Mesendoderm (in vitro differentiated cells): ENCODE measurements at regions not wholly inside any gene's neighbourhood (a gene's known extent, or its start where the extent isn't known, plus 50 kb on each side); places are given as distances from the start of the nearest gene placed in this dataset.
"Not testable (repeated sequence)": the region's sequence is repeated elsewhere in the genome, so short reads cannot be mapped to it uniquely, and the experiment has no call there.

Source experiments
- DNase-seq: peaks from one replicate; pipeline ENCODE4 v3.0.0; 2013
- H2AK5ac ChIP-seq: 2 replicates; pipeline ENCODE4 v1.6.1; 2013; ENCODE audit warnings: low read length, inconsistent platforms
- H2BK120ac ChIP-seq: 2 replicates; pipeline ENCODE4 v1.6.1; 2013; ENCODE audit warnings: low read depth, mild to moderate bottlenecking, low read length, moderate library complexity, mixed read lengths
- H2BK15ac ChIP-seq: replicated peaks from 2 replicates; pipeline ENCODE4 v1.6.1; 2013; ENCODE audit warnings: low read depth, mild to moderate bottlenecking, moderate library complexity
- H2BK5ac ChIP-seq: 2 replicates; pipeline ENCODE4 v1.6.1; 2013; ENCODE audit warnings: low read length, inconsistent platforms
- H3K18ac ChIP-seq: 2 replicates; pipeline ENCODE4 v1.6.1; 2013; ENCODE audit warnings: mild to moderate bottlenecking, low read length, mixed read lengths
- H3K23ac ChIP-seq: one replicate; pipeline ENCODE4 v1.6.1; 2013; ENCODE audit warnings: low read length
- H3K27ac ChIP-seq: 2 replicates; pipeline ENCODE4 v1.5.1; 2013; ENCODE audit warnings: low read depth, mild to moderate bottlenecking, inconsistent platforms, low read length, moderate library complexity
- H3K27me3 ChIP-seq: 2 replicates; pipeline ENCODE4 v1.6.1; 2013; ENCODE audit warnings: low read length, control low read depth, mild to moderate bottlenecking, inconsistent platforms; ENCODE audit not compliant: insufficient read depth, poor library complexity
- H3K36me3 ChIP-seq: 2 replicates; pipeline ENCODE4 v1.6.1; 2013; ENCODE audit warnings: low read length, inconsistent platforms; ENCODE audit not compliant: control insufficient read depth, insufficient read depth
- H3K4ac ChIP-seq: one replicate; pipeline ENCODE4 v1.6.1; 2013; ENCODE audit warnings: low read depth, mild to moderate bottlenecking, low read length, moderate library complexity
- H3K4me1 ChIP-seq: 2 replicates; pipeline ENCODE4 v1.6.1; 2013; ENCODE audit warnings: low read depth, low read length, inconsistent platforms; ENCODE audit not compliant: control insufficient read depth
- H3K4me2 ChIP-seq: 2 replicates; pipeline ENCODE4 v1.6.1; 2013; ENCODE audit warnings: low read length
- H3K4me3 ChIP-seq: 2 replicates; pipeline ENCODE4 v1.5.1; 2013; ENCODE audit warnings: mild to moderate bottlenecking, low read length
- H3K56ac ChIP-seq: one replicate; pipeline ENCODE4 v1.6.1; 2013; ENCODE audit warnings: low read length
- H3K79me1 ChIP-seq: 2 replicates; pipeline ENCODE4 v1.6.1; 2013; ENCODE audit warnings: low read length, inconsistent platforms
- H3K79me2 ChIP-seq: 2 replicates; pipeline ENCODE4 v1.6.1; 2013; ENCODE audit warnings: mild to moderate bottlenecking, low read length; ENCODE audit not compliant: control insufficient read depth, insufficient read depth
- H3K9ac ChIP-seq: 2 replicates; pipeline ENCODE4 v1.6.1; 2013; ENCODE audit warnings: low read length, inconsistent platforms
- H4K5ac ChIP-seq: one replicate; pipeline ENCODE4 v1.6.1; 2013; ENCODE audit warnings: low read length
- H4K8ac ChIP-seq: one replicate; pipeline ENCODE4 v1.6.1; 2013; ENCODE audit warnings: low read depth, mild to moderate bottlenecking, control low read depth, low read length, moderate library complexity
- WGBS: extraction: QIAGEN DNeasy Blood & Tissue Kit; methylation state at CpG from one replicate; pipeline ENCODE4 v1.1.7; 2013; ENCODE audit warnings: low lambda C conversion rate, missing lambda C conversion rate; ENCODE audit not compliant: insufficient coverage; ENCODE audit errors: extremely low coverage; 5-methylcytosine and 5-hydroxymethylcytosine counted together

DNA sequence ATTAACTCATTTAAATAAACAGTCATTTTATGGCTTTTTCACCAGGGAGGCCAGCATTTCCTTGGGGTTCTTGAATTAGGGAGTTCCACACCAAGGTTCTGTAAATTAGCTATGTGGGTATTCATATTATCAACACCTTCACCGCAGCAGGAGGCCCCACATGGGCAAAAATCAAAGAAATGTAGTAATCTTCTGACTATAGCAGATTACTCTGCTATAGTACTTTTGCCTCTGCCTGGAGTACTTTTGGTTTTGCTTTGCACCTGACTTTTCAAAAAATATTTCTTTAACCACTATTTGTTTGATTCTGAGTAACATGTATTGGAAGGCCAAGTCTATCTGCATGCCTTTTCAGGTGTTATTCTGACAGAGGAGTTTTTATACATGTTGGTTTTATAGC, 728.1 kb downstream of the TTLL7 start:
- H2BK15ac ChIP-seq, result not testable (repeated sequence)
- WGBS, result no CpG with 5 or more reads among the region's 1 CpG

DNA sequence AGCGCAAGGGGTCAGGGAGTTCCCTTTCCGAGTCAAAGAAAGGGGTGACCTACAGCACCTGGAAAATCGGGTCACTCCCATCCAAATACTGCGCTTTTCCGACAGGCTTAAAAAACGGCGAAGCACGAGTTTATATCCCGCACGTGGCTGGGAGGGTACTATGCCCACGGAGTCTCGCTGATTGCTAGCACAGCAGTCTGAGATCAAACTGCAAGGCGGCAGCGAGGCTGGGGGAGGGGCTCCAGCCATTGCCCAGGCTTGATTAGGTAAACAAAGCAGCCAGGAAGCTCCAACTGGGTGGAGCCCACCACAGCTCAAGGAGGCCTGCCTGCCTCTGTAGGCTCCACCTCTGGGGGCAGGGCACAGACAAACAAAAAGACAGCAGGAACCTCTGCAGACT, 735.1 kb downstream of the TTLL7 start:
- not testable (repeated sequence) for H2BK120ac ChIP-seq, H3K56ac ChIP-seq, H4K8ac ChIP-seq, H3K23ac ChIP-seq, H3K4me2 ChIP-seq, H3K9ac ChIP-seq, H3K4ac ChIP-seq, H3K36me3 ChIP-seq, H4K5ac ChIP-seq, H2BK15ac ChIP-seq, H3K79me2 ChIP-seq, H2BK5ac ChIP-seq, H3K4me3 ChIP-seq, H3K27me3 ChIP-seq, H3K4me1 ChIP-seq, H3K79me1 ChIP-seq, H3K18ac ChIP-seq, H3K27ac ChIP-seq, H2AK5ac ChIP-seq
- WGBS, result no CpG with 5 or more reads among the region's 14 CpGs
- DNase-seq, result peak; percentile 13

More for the DNA sequence above, 728.1 kb downstream of the TTLL7 start:
- H2AK5ac ChIP-seq, DNase-seq, H2BK120ac ChIP-seq, H3K27ac ChIP-seq, H3K4me3 ChIP-seq, H2BK5ac ChIP-seq, H4K5ac ChIP-seq, H3K4ac ChIP-seq, H3K36me3 ChIP-seq, H3K56ac ChIP-seq, H3K18ac ChIP-seq, H3K27me3 ChIP-seq, H4K8ac ChIP-seq, H3K4me1 ChIP-seq, H3K9ac ChIP-seq, H3K79me1 ChIP-seq, H3K4me2 ChIP-seq, H3K23ac ChIP-seq, H3K79me2 ChIP-seq: not testable (repeated sequence)

DNA sequence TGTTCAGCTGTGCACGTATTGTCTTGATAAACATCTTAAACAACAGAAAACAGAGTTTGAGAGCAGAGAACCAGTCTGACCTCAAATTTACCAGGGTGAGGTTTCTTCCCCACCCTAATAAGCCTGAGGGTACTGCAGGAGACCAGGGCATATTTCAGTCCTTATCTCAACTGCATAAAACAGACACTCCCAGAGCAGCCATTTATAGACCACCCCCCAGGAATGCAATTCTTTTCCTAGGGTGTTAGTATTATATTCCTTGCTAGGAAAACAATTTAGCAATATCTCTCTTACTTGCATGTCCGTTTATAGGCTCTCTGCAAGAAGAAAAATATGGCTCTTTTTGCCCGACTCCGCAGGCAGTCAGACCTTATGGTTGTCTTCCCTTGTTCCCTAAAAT, 747.2 kb downstream of the TTLL7 start:
- H3K23ac ChIP-seq, H3K36me3 ChIP-seq, H2BK120ac ChIP-seq, H4K8ac ChIP-seq, H3K79me2 ChIP-seq, H3K27me3 ChIP-seq, H3K4me1 ChIP-seq, H3K27ac ChIP-seq, H3K4me2 ChIP-seq, H4K5ac ChIP-seq, H2BK15ac ChIP-seq, H3K9ac ChIP-seq, H3K18ac ChIP-seq, H3K79me1 ChIP-seq, H2BK5ac ChIP-seq, H2AK5ac ChIP-seq, H3K4ac ChIP-seq, H3K4me3 ChIP-seq, H3K56ac ChIP-seq: not testable (repeated sequence)
- no CpG with 5 or more reads among the region's 4 CpGs for WGBS
- peak; percentile 10 for DNase-seq

DNA sequence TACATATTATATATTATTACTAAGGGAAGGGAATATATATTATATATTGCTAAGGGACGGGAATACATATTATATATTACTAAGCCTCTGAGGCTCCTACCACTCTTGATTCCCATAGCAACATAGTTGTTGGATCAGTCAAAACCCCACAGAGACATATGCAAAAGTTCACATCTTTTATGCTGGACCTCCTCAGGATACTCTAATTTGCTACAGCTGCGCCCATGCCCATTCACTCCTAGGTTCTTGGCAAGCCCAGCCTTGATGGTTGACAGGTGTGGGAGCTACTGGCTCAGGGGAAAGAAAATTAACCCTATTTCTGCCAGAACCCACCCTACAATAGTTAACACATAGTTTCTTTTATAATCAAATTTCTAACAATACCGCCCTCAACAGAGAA, 752.2 kb downstream of the TTLL7 start:
- H2AK5ac ChIP-seq, H3K4ac ChIP-seq, H3K9ac ChIP-seq, H4K5ac ChIP-seq, H3K36me3 ChIP-seq, H2BK120ac ChIP-seq, H3K23ac ChIP-seq, H3K27me3 ChIP-seq, DNase-seq, H3K79me2 ChIP-seq, H3K18ac ChIP-seq, H3K79me1 ChIP-seq, H3K27ac ChIP-seq, H3K56ac ChIP-seq, H4K8ac ChIP-seq, H3K4me1 ChIP-seq, H2BK5ac ChIP-seq, H3K4me3 ChIP-seq, H2BK15ac ChIP-seq, H3K4me2 ChIP-seq: not testable (repeated sequence)
- no CpG with 5 or more reads among the region's 3 CpGs for WGBS

DNA sequence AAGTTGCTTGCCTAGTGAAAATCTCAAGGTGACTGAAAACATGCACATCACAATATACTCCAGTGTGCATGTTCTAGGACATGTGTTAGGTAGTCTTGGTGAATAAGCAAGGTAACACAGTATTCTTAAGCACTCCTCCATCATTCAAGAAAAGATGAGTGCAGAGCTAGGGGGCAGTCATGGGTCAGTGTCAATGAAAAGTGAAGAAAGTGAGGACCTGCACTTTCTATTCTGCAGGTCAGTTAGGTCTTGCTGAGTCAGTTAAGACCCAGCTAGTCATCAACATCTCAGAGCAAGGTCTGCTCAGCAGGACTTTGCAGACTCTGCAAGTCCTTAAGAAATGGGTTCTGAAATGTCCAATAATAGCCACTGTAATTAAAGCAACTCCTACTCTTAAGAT, 754.1 kb downstream of the TTLL7 start:
- not testable (repeated sequence) for H2BK5ac ChIP-seq, H2BK120ac ChIP-seq, H3K79me2 ChIP-seq, H4K5ac ChIP-seq, H3K56ac ChIP-seq, H3K4ac ChIP-seq, H3K79me1 ChIP-seq, H4K8ac ChIP-seq, H3K18ac ChIP-seq, H3K27ac ChIP-seq, H3K27me3 ChIP-seq, H3K23ac ChIP-seq, H2AK5ac ChIP-seq, H3K9ac ChIP-seq, H3K4me1 ChIP-seq, H3K4me3 ChIP-seq, H3K4me2 ChIP-seq, H2BK15ac ChIP-seq, H3K36me3 ChIP-seq
- peak; percentile 32 for DNase-seq

DNA sequence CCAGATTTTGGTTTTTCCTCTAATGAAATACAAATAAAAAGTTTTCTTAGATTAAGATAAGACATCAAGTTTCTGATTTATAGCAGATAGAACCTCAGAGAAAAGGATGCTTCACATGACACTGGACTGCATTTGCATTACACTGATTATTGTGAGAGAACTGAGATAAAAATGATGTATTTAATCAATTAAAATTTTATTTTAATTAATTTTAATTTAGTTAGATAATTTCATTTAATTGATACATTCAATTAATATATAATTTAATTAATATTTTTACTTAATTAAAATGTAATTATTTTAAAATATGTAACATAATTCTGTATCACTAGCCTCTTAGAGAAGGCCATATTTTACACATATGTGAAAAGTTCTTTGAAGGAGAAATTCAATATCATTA, 759.4 kb downstream of the TTLL7 start:
- not testable (repeated sequence) for H3K27me3 ChIP-seq, H4K5ac ChIP-seq, H2AK5ac ChIP-seq, H3K4me3 ChIP-seq, H3K56ac ChIP-seq, H3K18ac ChIP-seq, H3K23ac ChIP-seq, H4K8ac ChIP-seq, H3K36me3 ChIP-seq, H3K79me1 ChIP-seq, H3K4me2 ChIP-seq, H2BK5ac ChIP-seq, H3K27ac ChIP-seq, H3K79me2 ChIP-seq, H3K4me1 ChIP-seq, H2BK15ac ChIP-seq, H2BK120ac ChIP-seq, H3K4ac ChIP-seq, DNase-seq, H3K9ac ChIP-seq
